ENCODE measurements at regions not wholly inside any gene's neighbourhood (a gene's known extent, or its start where the extent isn't known, plus 50 kb on each side); places are given as distances from the start of the nearest gene placed in this dataset.

DNA sequence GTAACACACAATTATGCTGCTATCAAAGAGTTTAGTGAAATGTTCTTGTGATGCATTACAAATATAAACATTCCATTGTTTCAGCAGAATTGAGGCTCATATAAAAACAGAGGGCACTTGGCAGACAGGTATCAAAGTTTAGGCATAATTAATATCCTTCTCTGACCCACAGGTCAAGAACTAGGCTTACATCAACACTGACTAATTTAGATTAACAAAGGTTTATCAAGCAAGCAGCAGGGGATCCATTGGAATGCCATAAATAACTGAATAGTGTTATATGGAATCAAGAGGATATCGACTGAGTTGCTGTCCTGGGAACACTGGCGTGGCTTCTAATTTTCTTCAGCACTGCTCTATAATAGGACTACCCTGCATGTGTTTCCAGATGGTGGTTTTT, 414.5 kb upstream of the ARRDC3 start (continued):
- TF ChIP-seq, protein P1, sequence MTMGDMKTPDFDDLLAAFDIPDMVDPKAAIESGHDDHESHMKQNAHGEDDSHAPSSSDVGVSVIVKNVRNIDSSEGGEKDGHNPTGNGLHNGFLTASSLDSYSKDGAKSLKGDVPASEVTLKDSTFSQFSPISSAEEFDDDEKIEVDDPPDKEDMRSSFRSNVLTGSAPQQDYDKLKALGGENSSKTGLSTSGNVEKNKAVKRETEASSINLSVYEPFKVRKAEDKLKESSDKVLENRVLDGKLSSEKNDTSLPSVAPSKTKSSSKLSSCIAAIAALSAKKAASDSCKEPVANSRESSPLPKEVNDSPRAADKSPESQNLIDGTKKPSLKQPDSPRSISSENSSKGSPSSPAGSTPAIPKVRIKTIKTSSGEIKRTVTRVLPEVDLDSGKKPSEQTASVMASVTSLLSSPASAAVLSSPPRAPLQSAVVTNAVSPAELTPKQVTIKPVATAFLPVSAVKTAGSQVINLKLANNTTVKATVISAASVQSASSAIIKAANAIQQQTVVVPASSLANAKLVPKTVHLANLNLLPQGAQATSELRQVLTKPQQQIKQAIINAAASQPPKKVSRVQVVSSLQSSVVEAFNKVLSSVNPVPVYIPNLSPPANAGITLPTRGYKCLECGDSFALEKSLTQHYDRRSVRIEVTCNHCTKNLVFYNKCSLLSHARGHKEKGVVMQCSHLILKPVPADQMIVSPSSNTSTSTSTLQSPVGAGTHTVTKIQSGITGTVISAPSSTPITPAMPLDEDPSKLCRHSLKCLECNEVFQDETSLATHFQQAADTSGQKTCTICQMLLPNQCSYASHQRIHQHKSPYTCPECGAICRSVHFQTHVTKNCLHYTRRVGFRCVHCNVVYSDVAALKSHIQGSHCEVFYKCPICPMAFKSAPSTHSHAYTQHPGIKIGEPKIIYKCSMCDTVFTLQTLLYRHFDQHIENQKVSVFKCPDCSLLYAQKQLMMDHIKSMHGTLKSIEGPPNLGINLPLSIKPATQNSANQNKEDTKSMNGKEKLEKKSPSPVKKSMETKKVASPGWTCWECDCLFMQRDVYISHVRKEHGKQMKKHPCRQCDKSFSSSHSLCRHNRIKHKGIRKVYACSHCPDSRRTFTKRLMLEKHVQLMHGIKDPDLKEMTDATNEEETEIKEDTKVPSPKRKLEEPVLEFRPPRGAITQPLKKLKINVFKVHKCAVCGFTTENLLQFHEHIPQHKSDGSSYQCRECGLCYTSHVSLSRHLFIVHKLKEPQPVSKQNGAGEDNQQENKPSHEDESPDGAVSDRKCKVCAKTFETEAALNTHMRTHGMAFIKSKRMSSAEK (CRISPR knock-in tag; IDR thresholded peaks at IDR 0.05; ENCODE audit: borderline replicate concordance), result no peak
- TF ChIP-seq ZNF317 (CRISPR knock-in tag; IDR thresholded peaks at IDR 0.05; ENCODE audit: borderline replicate concordance, low read depth) (no peak), ZNF263 (CRISPR knock-in tag; IDR thresholded peaks at IDR 0.05; ENCODE audit: low read depth) (no peak), NFYB (CRISPR knock-in tag; conservative IDR thresholded peaks at IDR 0.05; ENCODE audit: low read depth) (no peak), ZNF232 (CRISPR knock-in tag; IDR thresholded peaks at IDR 0.05) (no peak), NFE2L1 (CRISPR knock-in tag; IDR thresholded peaks at IDR 0.05) (no peak), GRHL2 (CRISPR knock-in tag; IDR thresholded peaks at IDR 0.05; ENCODE audit: insufficient replicate concordance, severe bottlenecking) (no peak), ZNF121 (CRISPR knock-in tag; IDR thresholded peaks at IDR 0.05) (no peak), E2F4 (CRISPR knock-in tag; IDR thresholded peaks at IDR 0.05; ENCODE audit: borderline replicate concordance, low read depth) (no peak), ARID4B (CRISPR knock-in tag; IDR thresholded peaks at IDR 0.05; ENCODE audit: borderline replicate concordance) (no peak), NR1H2 (CRISPR knock-in tag; IDR thresholded peaks at IDR 0.05) (no peak), MXD4 (CRISPR knock-in tag; IDR thresholded peaks at IDR 0.05; ENCODE audit: borderline replicate concordance) (no peak)
- TF ChIP-seq, protein P2, sequence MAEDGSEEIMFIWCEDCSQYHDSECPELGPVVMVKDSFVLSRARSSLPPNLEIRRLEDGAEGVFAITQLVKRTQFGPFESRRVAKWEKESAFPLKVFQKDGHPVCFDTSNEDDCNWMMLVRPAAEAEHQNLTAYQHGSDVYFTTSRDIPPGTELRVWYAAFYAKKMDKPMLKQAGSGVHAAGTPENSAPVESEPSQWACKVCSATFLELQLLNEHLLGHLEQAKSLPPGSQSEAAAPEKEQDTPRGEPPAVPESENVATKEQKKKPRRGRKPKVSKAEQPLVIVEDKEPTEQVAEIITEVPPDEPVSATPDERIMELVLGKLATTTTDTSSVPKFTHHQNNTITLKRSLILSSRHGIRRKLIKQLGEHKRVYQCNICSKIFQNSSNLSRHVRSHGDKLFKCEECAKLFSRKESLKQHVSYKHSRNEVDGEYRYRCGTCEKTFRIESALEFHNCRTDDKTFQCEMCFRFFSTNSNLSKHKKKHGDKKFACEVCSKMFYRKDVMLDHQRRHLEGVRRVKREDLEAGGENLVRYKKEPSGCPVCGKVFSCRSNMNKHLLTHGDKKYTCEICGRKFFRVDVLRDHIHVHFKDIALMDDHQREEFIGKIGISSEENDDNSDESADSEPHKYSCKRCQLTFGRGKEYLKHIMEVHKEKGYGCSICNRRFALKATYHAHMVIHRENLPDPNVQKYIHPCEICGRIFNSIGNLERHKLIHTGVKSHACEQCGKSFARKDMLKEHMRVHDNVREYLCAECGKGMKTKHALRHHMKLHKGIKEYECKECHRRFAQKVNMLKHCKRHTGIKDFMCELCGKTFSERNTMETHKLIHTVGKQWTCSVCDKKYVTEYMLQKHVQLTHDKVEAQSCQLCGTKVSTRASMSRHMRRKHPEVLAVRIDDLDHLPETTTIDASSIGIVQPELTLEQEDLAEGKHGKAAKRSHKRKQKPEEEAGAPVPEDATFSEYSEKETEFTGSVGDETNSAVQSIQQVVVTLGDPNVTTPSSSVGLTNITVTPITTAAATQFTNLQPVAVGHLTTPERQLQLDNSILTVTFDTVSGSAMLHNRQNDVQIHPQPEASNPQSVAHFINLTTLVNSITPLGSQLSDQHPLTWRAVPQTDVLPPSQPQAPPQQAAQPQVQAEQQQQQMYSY (CRISPR knock-in tag; IDR thresholded peaks at IDR 0.05), result no peak
